Peyer's patch (tissue), 4 donors: ENCODE measurements at regions not wholly inside any gene's neighbourhood (a gene's known extent, or its start where the extent isn't known, plus 50 kb on each side); places are given as distances from the start of the nearest gene placed in this dataset.

Source experiments
- CTCF ChIP-seq, 6 experiments: fragments of 450-650 bp in 4 of 6; fragments of 200-600 bp in 2 of 6; sonication (generic) in 1 of 6; IDR thresholded peaks; one replicate each; pipeline ENCODE4 v1.5.1; 2017 to 2019; ENCODE audit warnings: antibody characterized with exemption in 6 of 6, mild to moderate bottlenecking in 3 of 6, moderate library complexity in 1 of 6
- POLR2A ChIP-seq, 2 donors: fragments of 450-650 bp; IDR thresholded peaks; one replicate each; pipeline ENCODE4 v1.5.1; 2017; ENCODE audit warnings: antibody characterized with exemption in 2 of 2, mild to moderate bottlenecking in 2 of 2, moderate library complexity in 2 of 2

DNA sequence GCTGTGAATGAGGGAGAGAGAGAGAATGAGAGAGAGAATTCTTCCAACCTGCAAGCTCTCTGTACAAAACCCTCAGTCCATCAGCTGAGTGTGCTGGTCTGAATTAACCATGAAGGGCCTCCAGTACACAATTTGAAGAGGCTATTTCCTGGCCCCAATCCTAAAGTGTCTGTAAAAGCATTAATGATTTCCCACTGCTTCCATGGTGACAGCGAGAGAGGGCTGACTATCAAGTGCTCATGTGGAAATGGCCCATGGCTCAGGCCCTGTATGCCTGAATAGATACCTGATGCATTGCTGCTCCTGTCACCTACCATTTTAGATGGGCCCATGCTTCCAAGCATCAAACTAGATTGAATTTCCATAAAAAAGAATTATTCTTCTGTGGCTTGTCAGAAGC, 592.4 kb downstream of the KIF4B start:
- TF ChIP-seq CTCF (IDR thresholded peaks at IDR 0.05), result no peak
- no peak for TF ChIP-seq POLR2A (IDR thresholded peaks at IDR 0.05)
